Activated T-helper 1 cell treated with anti-CD3 and anti-CD28 coated beads, Interleukin-2, amount 50 U/mL, for 16 hours (primary cell): ENCODE measurements at regions not wholly inside any gene's neighbourhood (a gene's known extent, or its start where the extent isn't known, plus 50 kb on each side); places are given as distances from the start of the nearest gene placed in this dataset.

Experiments used
- DNase-seq, 2 donors: peaks; one replicate each; pipeline ENCODE4 v3.0.0-alpha.2; 2020; ENCODE audit warnings: low read depth in 1 of 2, low spot score in 1 of 2

GRCh38 chr7:106196460-106197021 is 84.4 kb upstream of the SYPL1 start:
- no peak for DNase-seq

GRCh38 chr7:106193661-106194060 is 81.5 kb upstream of the SYPL1 start:
- DNase-seq, result no peak

- no peak for DNase-seq
Observed at GRCh38 chr7:106190589-106191330, 78.6 kb upstream of the SYPL1 start.

- DNase-seq, result no peak
Observed at GRCh38 chr7:106187613-106188350, 75.7 kb upstream of the SYPL1 start.

GRCh38 chr7:106185719-106186118 is 73.6 kb upstream of the SYPL1 start:
- DNase-seq, result no peak

- DNase-seq, result no peak
Observed at GRCh38 chr7:106183952-106184351, 71.8 kb upstream of the SYPL1 start.

GRCh38 chr7:106182904-106183303 is 70.8 kb upstream of the SYPL1 start:
- DNase-seq, result no peak

- no peak for DNase-seq
Observed at GRCh38 chr7:106181658-106182265, 69.7 kb upstream of the SYPL1 start.

- DNase-seq, result no peak
Observed at GRCh38 chr7:106180721-106181120, 68.6 kb upstream of the SYPL1 start.

GRCh38 chr7:106179256-106179655 is 67.1 kb upstream of the SYPL1 start:
- no peak for DNase-seq

- DNase-seq, result no peak
Observed at GRCh38 chr7:106178593-106179134, 66.6 kb upstream of the SYPL1 start.

GRCh38 chr7:106177738-106178592 is 65.9 kb upstream of the SYPL1 start:
- DNase-seq, result no peak

GRCh38 chr7:106177300-106177690 is 65.2 kb upstream of the SYPL1 start:
- DNase-seq, result no peak

- peak; percentile 48 to 53 for DNase-seq
Observed at GRCh38 chr7:106176414-106177299, 64.5 kb upstream of the SYPL1 start.

GRCh38 chr7:106175507-106175906 is 63.4 kb upstream of the SYPL1 start:
- DNase-seq, result no peak

GRCh38 chr7:106170651-106171050 is 58.5 kb upstream of the SYPL1 start:
- no peak for DNase-seq

- DNase-seq, result no peak
Observed at GRCh38 chr7:106169821-106170610, 57.9 kb upstream of the SYPL1 start.

- no peak for DNase-seq
Observed at GRCh38 chr7:106167439-106168136, 55.5 kb upstream of the SYPL1 start.
